Activated CD8-positive, alpha-beta T cell treated with anti-CD3 and anti-CD28 coated beads for 36 hours (primary cell): ENCODE measurements at regions not wholly inside any gene's neighbourhood (a gene's known extent, or its start where the extent isn't known, plus 50 kb on each side); places are given as distances from the start of the nearest gene placed in this dataset.

Experiments used
- ATAC-seq: fragments of 200-7000 bp; cut with Tn5 transposase; one replicate; pipeline ENCODE4 v1.10.0; 2021; ENCODE audit warnings: mild to moderate bottlenecking, moderate library complexity
- CTCF ChIA-PET: fragments of 350-600 bp; sonication (Branson Sonifier 250); formaldehyde crosslinking; loops from one replicate; lab custom pipeline; 2021; ENCODE audit warnings: antibody characterized with exemption; lab: Charles Lee
- POLR2A ChIA-PET: fragments of 350-600 bp; sonication (Branson Sonifier 250); formaldehyde crosslinking; loops from one replicate; lab custom pipeline; 2021; ENCODE audit warnings: antibody characterized with exemption; lab: Charles Lee
- DNase-seq: peaks from one replicate; pipeline ENCODE4 v3.0.0-alpha.2; 2020
- H3K27ac Mint-ChIP-seq: one replicate; pipeline ENCODE4 v1.8.0; 2021; ENCODE audit warnings: mild to moderate bottlenecking, mixed read lengths
- H3K27me3 Mint-ChIP-seq: one replicate; pipeline ENCODE4 v1.8.0; 2021; ENCODE audit warnings: mixed read lengths
- H3K36me3 Mint-ChIP-seq: one replicate; pipeline ENCODE4 v1.8.0; 2021; ENCODE audit warnings: low read depth, mixed read lengths
- H3K4me1 Mint-ChIP-seq: one replicate; pipeline ENCODE4 v1.8.0; 2021; ENCODE audit warnings: low read depth, mixed read lengths
- H3K4me3 Mint-ChIP-seq: one replicate; pipeline ENCODE4 v1.8.0; 2021; ENCODE audit warnings: mild to moderate bottlenecking, moderate library complexity, mixed read lengths
- H3K9me3 Mint-ChIP-seq: one replicate; pipeline ENCODE4 v1.8.0; 2021; ENCODE audit warnings: mixed read lengths
- intact Hi-C: fragments of 100-400 bp; cut with micrococcal nuclease; formaldehyde crosslinking; loops from one replicate; pipeline ENCODE4 v1.10.0; 2022
- TF ChIP-seq, protein P1 (sequence below): fragments of 200-600 bp; IDR thresholded peaks from one replicate; pipeline ENCODE4 v1.8.0; 2022; ENCODE audit warnings: antibody characterized with exemption, mild to moderate bottlenecking

DNA sequence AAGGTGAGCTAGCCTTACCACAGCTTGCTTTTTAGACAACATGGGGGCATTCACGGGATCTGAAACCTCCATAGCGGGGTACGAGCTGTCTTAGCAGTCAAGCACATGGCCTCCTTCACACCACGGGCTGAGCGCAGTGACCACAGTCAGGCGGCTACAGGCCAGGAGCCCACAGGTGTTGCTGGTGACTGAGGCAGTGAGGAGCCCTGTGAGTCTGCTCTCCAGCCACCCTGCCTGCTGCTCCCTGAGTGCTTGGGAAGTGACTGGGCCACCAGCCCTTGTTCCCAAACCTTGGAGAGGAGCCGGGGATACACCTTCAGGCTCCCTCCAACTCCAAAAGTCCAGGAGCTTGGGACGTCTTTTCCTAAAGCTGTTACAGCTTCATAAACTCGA is 418.1 kb upstream of the MYT1L start:
- Mint-ChIP-seq H3K27ac (no peak overlapping the region), H3K4me3 (no peak overlapping the region), H3K36me3 (no peaks in the 10 kb centered on the region), H3K27me3 (peaks cover 2% of the 10 kb centered on the region), H3K4me1 (no peaks in the 10 kb centered on the region), H3K9me3 (peaks cover 16% of the 10 kb centered on the region)
- no peak for ATAC-seq
- CTCF ChIA-PET = no interaction called here
- POLR2A ChIA-PET = no interaction called here
- intact Hi-C loops = no loop called here
- no peak for DNase-seq
- TF ChIP-seq, protein P1, sequence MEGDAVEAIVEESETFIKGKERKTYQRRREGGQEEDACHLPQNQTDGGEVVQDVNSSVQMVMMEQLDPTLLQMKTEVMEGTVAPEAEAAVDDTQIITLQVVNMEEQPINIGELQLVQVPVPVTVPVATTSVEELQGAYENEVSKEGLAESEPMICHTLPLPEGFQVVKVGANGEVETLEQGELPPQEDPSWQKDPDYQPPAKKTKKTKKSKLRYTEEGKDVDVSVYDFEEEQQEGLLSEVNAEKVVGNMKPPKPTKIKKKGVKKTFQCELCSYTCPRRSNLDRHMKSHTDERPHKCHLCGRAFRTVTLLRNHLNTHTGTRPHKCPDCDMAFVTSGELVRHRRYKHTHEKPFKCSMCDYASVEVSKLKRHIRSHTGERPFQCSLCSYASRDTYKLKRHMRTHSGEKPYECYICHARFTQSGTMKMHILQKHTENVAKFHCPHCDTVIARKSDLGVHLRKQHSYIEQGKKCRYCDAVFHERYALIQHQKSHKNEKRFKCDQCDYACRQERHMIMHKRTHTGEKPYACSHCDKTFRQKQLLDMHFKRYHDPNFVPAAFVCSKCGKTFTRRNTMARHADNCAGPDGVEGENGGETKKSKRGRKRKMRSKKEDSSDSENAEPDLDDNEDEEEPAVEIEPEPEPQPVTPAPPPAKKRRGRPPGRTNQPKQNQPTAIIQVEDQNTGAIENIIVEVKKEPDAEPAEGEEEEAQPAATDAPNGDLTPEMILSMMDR = no peak

DNA sequence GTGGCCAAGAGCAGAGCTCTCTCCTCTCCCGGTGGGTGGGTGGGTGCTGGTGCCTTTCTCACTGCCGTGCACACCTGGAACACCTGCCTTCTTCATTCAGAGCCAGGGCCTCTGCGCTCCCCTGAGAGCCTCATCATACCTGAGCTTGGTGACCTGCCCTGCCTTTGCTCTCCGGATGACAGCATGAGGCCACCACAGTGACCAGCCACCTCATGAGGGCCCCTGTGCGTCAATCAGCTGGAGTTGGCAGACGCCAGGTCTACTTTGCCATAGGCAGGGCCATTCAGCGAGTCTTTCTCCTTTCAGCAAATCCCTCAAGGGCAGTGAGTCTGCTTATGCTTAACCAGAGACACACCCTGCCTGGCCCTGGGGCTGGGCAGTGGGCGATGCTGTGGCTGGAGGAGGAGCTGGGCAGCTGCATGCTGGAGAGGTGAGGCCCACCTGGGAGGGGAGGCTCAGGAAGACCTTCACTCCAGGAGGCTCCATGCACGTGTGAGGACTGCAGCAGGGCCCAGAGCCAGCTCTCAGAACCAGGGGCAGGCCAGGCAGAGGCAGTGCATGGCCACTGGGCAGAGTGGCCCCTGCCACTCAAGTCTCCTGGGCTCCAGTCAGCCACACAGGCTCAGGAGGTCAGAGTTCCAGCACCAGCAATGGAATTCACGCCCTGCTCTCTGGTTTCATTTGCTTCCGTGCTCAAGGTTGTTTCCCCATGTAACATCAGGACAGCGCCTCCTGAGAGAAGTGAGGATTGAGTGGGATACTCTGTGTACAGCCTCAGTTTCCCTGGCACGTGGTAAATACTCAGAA is 417.5 kb upstream of the MYT1L start:
- Mint-ChIP-seq H3K36me3 (no peaks in the 10 kb centered on the region), H3K9me3 (peaks cover 10% of the 10 kb centered on the region), H3K4me3 (no peak overlapping the region), H3K4me1 (no peaks in the 10 kb centered on the region), H3K27ac (no peak overlapping the region), H3K27me3 (peaks cover 3% of the 10 kb centered on the region)
- intact Hi-C loops = no loop called here
- TF ChIP-seq, protein P1 = no peak
- POLR2A ChIA-PET = no interaction called here
- no peak for DNase-seq
- CTCF ChIA-PET = no interaction called here
- no peak for ATAC-seq

DNA sequence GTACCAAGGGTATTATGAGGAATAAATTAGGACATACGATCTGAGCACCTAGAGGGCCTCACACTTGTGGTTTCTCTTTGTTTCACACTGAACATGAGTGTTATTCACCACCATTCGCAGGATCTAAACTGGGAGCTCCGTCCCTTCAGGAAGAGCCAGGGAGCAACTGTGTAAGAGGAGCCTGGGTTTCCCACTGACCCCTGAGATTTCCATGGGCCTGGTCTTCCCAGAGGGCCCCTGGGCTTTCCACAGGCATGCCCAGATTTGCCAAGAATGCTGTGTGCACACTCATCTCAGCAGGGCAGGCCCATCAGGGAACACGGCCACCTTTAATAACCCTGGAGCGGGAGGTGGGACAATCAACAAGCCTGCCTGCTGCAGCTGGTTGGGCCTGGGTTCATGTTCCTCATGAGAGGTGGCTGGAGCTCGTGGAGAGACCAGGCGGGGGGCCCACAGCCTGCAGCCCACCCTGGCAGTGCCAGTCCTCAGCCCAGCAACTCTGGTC is 416.8 kb upstream of the MYT1L start:
- intact Hi-C loops = no loop called here
- H3K27me3 Mint-ChIP-seq = peaks cover 3% of the 10 kb centered on the region
- TF ChIP-seq, protein P1 = no peak
- CTCF ChIA-PET = no interaction called here
- no peak overlapping the region for H3K27ac Mint-ChIP-seq
- peaks cover 5% of the 10 kb centered on the region for H3K9me3 Mint-ChIP-seq
- no peaks in the 10 kb centered on the region for H3K36me3 Mint-ChIP-seq
- DNase-seq (no peak), ATAC-seq (no peak)
- POLR2A ChIA-PET = no interaction called here
- no peak overlapping the region for H3K4me3 Mint-ChIP-seq
- no peaks in the 10 kb centered on the region for H3K4me1 Mint-ChIP-seq

DNA sequence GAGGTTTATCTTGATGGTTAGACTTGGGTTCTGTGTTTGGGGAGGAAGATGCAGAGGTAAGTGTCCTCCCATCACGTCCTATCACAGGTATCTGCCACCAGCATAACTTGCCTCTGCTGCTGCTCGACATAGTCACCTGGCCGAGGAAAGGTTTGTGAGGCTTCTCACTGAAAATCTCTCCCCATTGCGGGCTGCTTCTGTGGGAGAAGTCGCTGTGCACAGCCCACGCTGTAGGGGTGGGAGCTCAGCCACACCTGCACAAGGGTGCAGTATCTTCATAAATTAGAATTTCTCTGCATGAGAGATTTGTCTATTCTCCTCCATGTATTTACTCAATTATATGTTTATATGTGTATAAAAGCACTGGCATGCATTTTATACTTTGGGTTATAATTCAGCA is 415.7 kb upstream of the MYT1L start:
- Mint-ChIP-seq H3K4me3 (no peak overlapping the region), H3K27ac (no peak overlapping the region)

More for the DNA sequence above, 415.7 kb upstream of the MYT1L start:
- Mint-ChIP-seq H3K4me1 (no peaks in the 10 kb centered on the region), H3K36me3 (no peaks in the 10 kb centered on the region), H3K9me3 (peaks cover 5% of the 10 kb centered on the region), H3K27me3 (peaks cover 3% of the 10 kb centered on the region)
- DNase-seq (no peak), ATAC-seq (no peak)
- TF ChIP-seq, protein P1 = no peak
- intact Hi-C loops = no loop called here
- ChIA-PET POLR2A (no interaction called here), CTCF (no interaction called here)
